ENCODE measurements at regions not wholly inside any gene's neighbourhood (a gene's known extent, or its start where the extent isn't known, plus 50 kb on each side); places are given as distances from the start of the nearest gene placed in this dataset.

DNA sequence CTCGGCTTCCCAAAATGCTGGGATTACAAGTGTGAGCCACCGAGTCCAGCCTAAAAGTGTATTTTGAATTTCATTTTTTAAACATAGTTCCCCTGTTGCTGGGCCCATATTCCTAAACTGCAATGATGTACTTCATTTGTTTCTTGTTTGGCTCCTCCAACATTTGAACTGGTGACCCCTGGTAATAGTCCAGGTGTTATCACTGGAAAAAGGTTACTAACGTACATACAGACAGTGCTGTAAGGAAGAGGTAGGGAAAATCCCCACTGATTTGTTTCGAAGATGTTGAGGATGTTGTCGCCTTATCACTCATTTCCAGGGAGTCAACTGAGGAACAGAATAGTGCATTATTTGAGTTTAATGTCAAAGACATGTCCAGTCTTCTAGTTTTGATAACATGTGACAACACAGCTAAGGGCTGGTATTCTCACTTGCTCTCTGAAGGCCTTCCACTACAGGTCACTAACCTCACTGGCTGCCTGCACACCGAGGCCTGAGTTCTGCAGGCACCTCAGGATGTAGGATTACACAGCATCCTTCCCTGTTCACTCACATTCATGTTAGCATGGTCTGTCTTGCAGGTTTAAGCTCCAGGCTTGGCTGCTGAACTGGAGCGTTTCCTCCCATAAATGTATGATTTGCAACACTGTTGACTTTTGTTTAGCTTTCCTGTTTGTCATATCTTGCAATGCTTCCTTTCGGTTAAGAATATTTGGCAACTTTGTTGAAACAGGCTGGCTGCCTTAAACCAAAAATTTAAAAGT is 362.8 kb downstream of the INHBA start:
- no peak for DNase-seq (ENCODE audit: low read depth)

DNA sequence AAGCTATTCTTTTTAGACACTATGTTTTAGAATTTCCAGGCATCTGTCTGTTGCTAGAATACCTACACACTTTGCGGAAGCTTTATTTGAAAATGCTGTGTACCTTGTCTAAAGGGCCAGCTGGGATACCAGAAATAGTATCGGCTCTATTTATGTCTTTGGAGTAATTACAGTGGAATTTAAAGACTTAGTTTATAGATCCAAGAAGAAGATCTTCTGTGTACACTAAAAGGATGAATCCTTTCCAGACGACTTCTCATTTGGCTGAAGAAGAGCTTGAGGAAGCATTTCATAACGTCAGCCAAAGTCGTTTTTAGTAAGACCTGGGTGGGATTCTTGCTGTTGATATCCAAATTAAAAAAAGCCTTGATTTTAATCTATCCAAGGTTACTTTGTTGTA is 365.9 kb downstream of the INHBA start:
- DNase-seq (ENCODE audit: low read depth): no peak

DNA sequence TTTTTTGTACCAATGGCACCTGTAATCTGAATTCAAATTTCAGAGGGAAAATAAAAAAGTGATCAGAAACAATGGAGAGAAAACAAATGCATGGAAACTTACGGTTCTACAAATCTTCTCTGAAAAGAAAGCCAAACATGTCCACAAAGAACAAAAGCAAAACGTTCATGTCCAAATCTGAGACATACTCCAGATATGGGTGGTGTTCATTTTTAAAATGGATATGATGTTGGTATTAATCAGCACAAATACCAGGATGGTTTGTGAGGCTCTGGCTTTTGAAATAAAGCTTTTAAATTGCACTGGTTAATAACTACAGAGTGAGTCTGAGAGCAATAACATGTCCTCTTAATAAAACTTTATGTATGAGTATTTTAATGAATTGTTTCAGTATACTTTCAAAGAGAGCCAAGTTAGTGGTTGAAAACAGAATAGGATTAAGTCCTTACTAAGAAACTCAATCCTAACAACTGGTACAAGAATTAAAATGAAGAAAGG is 366.4 kb downstream of the INHBA start:
- DNase-seq (ENCODE audit: low read depth): no peak

DNA sequence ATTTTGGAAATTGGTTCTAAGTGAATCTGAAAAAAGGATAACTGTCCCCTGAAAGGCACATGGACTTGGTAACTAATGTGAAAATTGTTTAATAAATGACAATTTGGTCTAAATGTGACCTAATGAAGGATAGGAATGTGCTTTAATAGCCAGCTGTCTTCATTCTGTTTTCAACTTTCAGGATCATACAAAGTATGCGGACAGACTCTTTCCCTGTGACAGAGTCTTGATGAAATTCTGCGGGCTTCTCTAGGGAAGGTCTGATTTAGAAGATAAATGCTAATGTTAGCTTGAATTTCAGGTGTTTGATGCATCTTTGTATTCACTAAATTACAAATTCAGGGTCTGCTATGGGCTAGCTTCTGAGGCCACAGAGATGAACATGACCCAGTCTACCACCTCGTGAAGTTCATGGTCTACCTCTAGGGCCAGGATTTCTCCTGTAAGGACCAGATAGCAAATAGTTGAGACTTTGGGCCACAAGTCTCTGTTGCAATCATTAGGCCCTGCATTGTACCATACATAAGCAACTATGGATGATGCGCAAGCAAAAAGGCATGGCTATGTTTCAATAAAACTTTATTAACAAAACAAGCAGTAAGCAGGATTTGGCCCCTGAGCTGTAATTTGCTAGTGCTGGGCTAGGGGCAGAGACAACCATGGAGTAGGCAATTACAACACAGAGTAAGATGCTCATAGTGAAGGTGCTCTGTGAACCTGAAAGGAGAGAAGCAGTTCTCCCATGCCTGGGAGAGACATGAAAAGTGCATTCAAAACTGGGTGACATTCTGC is 368.6 kb downstream of the INHBA start:
- no peak for DNase-seq (ENCODE audit: low read depth)

DNA sequence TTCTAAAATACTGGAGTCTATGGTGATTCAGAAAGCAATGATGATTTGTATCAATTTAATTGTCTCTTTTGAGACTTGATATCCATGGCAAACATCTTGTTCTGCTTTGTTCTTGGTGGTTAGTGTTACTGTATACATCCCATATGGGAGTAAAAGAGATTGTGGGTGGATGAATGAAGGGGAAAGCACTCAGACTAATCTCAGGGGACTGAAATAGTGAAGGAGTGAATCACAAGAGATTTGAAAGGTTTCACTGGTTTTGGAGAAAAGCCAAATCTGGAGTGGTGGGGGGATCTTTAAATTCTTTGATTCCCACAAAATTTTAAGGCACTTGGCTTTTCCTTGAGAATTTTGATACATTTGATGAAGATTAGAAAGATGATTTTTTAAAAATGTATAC is 369.4 kb downstream of the INHBA start:
- no peak for DNase-seq (ENCODE audit: low read depth)

DNA sequence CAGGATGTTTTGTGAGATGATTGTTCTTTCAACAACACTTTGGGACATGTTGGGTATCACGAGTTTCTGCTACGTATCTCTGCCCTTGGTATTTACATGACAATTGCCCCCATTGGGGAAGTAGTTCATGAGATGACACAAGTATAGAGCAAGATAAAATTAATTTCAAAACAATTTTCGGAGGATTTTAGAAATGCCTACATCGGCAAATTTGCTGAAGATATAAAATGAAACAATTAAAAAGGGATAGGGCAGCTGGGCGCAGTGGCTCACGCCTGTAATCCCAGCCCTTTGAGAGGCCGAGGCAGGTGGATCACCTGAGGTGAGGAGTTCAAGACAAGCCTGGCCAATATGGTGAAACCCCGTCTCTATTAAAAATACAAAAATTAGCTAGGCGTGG is 371.7 kb downstream of the INHBA start:
- no peak for DNase-seq (ENCODE audit: low read depth)

DNA sequence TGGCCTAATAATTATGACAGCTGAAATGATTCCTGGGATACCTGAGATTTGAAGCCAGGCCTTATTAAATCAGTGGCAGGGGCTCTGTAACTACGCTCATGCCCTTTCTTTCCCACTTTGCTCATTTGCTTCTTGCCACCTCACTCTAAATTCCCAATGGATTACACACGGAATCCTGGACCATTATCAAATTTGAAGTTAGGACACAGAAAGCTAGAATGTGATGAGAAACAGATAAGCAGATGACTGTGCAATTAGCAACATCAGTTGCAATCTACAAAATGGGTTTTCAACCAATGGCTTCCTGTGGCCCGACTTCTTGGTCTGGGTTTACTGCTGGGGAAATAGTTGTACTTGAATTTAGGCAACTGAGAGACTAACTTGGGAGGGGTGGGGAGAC is 374.3 kb downstream of the INHBA start:
- no peak for DNase-seq (ENCODE audit: low read depth)

DNA sequence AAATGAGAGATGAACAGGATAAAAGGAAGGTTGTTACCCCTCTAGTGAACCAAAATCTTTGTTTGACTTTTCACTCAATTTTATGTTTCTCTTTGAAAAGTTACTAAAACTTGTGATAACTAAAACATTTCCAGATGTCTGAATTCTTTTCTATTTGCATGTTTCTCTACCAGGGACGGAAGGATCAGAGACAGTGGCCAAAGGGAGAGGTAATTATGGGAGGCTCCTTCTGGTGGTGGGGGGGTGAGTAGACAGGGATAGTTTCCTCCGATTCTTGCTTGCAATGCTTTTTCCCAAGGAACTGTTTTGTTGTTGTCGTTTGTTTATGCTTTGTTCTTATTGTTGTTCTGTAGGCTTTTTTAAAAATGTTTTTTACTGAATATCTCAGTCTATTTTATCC is 374.8 kb downstream of the INHBA start:
- DNase-seq (ENCODE audit: low read depth): no peak

DNA sequence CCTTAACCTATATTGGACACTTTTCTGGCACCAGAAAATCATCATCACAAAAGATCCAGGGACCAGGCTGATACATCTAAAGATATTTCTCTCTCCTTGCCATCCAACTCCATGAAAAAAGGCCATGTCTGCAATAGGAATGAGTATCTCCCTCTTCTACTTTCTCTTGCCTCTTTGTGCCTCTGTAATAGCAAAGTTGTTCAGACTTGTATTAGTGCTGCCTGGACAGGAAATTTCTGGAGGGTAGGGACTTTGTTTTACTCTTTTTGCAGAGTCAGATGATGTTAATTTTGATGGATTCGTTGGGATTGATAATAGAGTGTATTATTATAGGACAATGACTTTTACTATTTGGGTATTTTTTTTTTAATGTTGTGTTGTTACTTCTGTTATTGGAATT is 376.3 kb downstream of the INHBA start:
- no peak for DNase-seq (ENCODE audit: low read depth)

DNA sequence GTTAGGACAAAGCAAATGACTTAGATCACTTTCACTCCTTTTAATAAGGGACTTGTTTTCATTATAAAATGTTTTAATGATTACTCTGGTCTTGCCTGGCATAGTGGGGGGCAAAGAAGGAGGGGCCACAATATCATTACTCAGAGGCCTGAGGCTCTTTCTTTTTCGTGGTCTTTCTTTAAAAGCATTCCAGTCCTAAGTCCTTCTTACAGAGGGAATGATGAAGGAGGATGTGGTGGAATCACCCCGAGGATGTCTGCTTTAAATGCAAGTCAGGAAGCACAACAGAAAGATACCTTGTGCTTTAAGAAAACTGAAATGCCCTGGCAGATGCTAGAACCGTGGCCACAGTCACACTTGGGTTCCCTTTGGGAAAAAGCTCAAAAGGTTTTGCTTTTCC is 379.1 kb downstream of the INHBA start:
- DNase-seq (ENCODE audit: low read depth): no peak

DNA sequence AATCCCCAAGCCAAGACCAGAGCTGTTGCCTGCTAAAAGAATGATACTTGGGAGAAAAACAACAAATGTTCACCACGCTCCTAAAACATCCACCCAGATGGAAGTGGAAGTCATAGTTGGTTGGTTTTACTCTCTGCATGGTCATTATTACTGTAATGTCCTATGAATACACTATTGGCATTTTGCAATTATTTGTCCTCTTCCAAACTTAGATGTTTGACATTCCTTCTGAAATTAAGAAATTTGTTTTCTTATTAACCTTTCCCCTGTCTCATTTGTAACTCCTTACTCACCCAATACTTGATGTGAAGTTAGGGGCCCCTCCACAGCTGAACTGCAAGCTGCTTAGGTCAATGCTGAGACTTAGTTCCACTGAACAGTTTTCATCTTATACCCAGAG is 383.3 kb downstream of the INHBA start:
- no peak for DNase-seq (ENCODE audit: low read depth)

DNA sequence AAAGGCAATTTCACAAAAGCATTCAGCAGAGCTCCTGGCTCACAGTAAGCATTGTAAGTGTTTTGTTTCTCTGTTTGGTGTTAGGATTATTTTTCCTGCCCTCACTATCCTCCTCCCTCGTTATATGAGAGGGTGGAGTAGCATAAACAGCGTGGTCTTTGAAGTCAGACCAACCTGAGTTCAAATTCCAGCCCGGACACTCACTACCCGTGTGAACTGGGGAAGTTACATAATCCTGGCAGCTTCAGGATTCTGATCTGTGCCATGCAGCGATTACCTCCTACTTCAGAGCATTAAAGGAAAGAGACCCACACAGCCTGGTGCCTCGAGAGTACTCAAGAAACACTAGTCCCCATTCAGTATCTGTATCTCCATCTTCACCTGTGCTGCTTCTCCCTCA is 386.5 kb downstream of the INHBA start:
- no peak for DNase-seq (ENCODE audit: low read depth)

DNA sequence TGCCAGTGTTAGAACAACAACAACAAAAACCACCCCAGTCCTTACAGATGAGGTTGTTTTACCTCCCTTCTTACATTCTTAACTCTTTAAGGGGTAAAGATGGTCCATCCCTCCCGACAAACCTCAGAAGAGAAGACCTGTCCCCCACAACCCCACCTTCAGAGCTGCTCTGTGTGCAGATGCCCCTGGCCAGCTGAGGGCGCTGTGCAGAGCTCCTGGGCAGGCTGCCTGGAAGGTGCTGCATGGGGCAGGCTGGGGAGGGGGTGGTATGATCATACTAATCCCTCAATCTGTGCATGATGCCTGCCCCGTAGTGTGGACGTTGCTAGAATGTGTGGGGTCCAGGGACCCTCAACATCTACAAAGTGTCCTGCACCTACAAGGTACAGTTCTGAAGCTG is 387.1 kb downstream of the INHBA start:
- DNase-seq (ENCODE audit: low read depth): no peak

DNA sequence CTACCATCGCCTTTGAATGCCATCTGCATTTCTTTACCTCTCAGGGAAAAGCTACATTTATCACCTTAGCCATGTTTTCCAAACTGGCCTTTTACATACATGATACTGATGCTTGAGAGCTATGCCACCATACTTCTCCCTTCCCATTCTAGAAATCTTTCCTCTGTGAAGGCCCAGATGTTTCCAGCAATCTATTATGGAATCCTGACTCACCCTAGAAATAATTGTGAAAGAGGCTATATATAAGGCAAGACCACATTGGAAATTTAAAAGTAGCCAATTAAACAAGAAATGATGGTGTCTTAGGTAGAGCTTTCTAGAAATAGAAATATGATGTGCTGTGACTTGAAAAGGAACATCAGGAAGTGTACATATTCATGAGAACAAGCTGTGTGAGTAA is 389.7 kb downstream of the INHBA start:
- DNase-seq (ENCODE audit: low read depth): no peak

DNA sequence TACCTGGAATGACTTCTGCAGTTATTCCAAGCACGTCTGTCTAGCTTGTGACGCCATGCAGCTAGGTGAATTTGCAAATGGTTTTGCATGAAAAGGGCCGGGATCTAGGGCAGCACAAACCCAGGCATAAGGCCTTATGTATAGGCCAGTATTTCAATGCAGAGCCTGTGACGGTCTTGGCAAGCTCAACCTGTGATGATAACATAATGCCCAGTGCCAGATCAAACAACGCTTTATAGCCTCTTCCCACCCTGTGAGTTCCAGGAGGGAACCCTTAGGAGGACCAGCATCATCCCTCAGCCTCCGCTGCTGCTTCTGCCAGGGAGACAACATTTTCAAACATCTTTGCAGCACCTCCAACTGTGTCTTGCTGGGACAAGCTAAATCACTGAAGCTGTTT is 390.7 kb downstream of the INHBA start:
- no peak for DNase-seq (ENCODE audit: low read depth)

DNA sequence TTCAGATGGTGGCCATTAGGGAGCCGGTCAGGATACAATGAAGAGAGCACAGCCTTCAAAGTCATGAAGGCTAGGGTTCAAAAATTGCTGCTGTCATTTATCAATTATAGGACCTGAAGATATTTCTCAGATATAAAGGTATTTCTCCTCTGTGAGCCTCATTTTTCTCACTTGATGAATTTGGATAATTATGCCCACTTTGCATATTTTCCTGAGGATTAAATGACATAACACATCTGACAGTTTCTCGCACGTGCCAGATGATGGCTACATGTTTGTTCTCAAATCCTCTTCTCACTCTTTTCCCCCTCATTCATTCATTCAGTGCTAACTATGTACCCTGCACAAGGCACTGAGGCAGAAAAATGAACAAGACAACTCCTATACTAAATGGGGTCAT is 391.6 kb downstream of the INHBA start:
- DNase-seq (ENCODE audit: low read depth): no peak

DNA sequence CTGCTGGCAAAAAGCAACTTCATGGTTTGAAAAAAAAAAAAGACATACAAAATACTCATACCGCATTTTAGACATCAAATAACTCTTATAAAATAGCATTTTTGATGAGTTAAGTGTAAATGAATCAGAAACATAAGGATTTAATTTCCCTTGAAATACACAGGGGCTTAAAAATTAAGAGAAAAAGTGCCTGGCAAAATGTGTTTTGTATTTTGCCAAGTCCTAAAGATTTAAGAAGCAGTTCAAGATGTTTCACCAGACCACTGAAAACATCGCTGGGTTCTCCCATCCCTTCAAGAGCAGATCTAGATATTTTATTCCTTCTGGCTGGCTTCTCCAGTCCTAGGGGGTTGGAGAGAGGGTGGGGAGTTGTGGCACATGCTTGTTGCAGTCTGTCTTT is 396.4 kb downstream of the INHBA start:
- no peak for DNase-seq (ENCODE audit: low read depth)

DNA sequence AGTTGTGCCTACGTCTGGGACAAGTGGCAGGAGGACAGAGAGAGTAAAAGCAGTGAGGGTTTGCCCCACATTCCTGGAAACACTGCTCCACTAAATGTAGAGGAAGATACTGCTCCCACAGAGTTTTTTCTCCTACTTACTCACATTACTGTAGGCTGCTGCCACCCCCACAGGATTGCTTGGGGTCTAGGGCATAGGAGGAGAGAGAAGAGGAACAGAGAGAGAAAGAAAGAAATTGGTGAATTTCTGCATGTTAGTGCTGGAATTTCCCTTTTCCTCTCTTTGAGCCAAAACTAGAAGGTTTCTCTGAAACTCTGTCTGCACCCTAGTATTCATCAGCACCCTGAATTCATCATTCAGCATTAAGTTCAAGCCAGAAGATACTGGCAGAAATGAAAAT is 397.9 kb downstream of the INHBA start:
- DNase-seq (ENCODE audit: low read depth): no peak

DNA sequence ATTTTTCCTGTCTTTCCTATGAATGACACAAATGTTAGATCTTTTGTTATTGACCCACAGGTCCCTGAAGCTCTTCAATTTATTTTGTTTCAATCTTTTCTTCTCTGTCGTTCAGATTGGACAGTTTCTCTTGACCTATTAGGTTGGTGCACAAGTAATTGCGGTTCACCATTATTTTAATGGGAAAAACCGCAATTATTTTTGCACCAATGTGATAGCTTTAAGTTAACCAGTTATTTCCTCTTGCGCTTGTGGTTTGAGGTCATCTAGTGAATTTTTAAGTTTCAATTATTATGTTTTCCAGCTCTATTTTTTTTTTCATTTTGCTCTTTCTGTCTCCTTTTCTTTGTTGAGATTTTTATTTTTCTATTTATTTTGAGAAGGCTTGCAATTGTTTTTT is 399.2 kb downstream of the INHBA start:
- DNase-seq (ENCODE audit: low read depth): no peak

DNA sequence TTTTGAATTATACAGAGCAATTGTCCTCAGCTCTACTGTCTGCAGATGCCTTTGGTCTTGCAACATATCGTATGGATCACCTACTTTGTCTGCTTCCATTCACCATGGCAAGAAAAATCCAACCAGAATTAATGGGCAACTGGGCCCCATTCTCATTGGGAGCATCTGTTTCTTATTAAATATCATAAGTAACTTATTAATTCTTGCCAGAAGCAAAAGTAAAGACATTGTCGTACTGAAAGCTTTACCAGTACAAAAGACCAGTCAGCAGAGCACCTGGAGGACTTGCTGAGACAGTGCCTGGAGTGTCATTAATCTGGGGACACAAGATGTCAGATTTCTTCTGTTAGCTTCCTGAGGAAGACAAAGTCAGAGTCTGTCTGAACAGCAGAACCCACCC is 404.5 kb downstream of the INHBA start:
- no peak for DNase-seq (ENCODE audit: low read depth)

DNA sequence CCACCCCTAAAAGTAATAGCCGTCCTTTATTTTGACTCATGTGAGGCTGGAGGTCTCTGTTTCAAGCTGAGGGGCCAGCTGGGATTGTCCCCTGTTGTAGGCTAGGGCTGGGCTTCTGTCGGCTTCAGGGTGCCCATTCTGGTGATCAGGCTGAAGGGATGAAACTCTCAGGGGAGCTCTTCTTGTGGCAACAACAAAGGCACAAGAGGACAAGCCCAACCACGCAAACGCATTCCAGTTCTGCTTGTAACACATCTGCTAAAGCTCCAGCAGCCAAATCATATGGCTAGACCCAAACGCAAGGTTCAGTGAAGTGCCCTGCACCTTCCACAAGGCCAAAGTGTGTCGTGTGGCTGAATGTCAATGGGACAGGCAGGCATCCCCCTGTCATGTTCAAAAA is 405.7 kb downstream of the INHBA start:
- no peak for DNase-seq (ENCODE audit: low read depth)

DNA sequence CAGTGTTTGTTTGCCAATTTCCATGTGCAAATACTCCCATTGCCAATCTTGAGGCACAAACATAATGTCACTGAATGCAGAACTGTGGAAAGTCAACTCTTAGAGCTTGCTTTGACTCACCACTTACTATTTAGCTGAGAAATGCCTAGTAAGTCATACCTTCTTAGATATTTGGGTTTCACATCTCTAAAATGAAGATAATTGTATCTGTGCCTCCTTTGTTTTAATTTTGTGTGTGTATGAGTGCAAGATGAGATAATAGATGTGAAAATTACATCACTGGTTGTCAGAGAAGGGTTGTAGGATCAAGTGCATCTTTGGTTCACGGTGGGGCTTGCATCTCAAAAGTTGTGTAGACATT is 407.5 kb downstream of the INHBA start:
- DNase-seq (ENCODE audit: low read depth): no peak

DNA sequence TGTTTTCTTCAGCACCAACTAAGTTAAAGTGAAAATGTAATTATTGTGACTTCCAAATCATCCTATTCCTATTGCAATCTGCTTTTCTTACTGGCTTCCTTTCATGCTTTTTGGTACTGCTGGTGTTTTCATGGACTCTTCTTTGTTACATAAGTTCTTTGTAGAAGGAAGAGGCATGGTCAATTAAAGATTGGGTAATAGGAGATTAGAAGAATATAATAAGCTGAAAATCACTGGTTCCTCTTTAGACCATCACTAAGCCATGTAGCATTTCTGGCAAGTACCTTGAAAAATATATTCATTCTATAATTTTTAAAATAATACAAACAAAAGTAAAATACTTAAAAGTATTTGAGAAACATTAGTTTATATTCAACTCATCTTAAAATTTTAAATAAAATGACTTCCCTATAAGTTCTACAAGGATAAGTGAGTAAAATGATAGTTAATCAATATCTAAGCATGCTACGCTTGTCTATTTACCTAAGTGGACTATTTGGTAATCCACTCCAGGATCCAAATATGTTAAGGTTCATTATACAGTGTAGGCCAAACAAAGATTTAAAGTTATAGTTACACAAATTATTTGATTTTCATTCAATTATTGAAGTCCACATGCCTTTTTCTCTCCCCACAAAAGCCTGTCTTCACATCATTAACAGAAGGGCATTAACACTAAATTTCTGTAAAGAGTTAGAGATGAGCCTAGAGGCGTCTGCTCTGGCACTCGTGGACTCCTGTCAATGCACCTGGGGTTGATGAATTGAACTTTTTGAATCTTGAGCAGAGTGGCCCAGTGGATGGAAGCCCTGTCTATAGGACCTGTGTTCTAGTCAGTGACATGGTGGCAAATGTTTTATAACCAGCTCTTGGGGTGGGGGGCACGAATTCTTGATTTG is 408.1 kb downstream of the INHBA start:
- no peak for DNase-seq (ENCODE audit: low read depth)
